ENCODE measurements at regions not wholly inside any gene's neighbourhood (a gene's known extent, or its start where the extent isn't known, plus 50 kb on each side); places are given as distances from the start of the nearest gene placed in this dataset.

GRCh38 chr12:102323799-102324198 is 126.2 kb upstream of the PMCH start:
- TF ChIP-seq CTCF (IDR thresholded peaks at IDR 0.05), result no peak

GRCh38 chr12:102322254-102322653 is 124.6 kb upstream of the PMCH start:
- no peak for TF ChIP-seq CTCF (IDR thresholded peaks at IDR 0.05)

- no peak for TF ChIP-seq CTCF (IDR thresholded peaks at IDR 0.05)
These were observed 123.9 kb upstream of the PMCH start for GRCh38 chr12:102321305-102322082.

GRCh38 chr12:102317155-102317554 is 119.5 kb upstream of the PMCH start:
- no peak for TF ChIP-seq CTCF (IDR thresholded peaks at IDR 0.05)

- TF ChIP-seq CTCF (IDR thresholded peaks at IDR 0.05), result no peak
These were observed 119.1 kb upstream of the PMCH start for GRCh38 chr12:102316723-102317122.

GRCh38 chr12:102314821-102315220 is 117.2 kb upstream of the PMCH start:
- no peak for TF ChIP-seq CTCF (IDR thresholded peaks at IDR 0.05)

- no peak for TF ChIP-seq CTCF (IDR thresholded peaks at IDR 0.05)
These were observed 107.9 kb upstream of the PMCH start for GRCh38 chr12:102305486-102305885.

- TF ChIP-seq CTCF (IDR thresholded peaks at IDR 0.05), result no peak
These were observed 104.9 kb upstream of the PMCH start for GRCh38 chr12:102302553-102302952.
